SIG-M5 (cell line): ENCODE measurements at regions not wholly inside any gene's neighbourhood (a gene's known extent, or its start where the extent isn't known, plus 50 kb on each side); places are given as distances from the start of the nearest gene placed in this dataset.

Experiments used
- DNase-seq: peaks from one replicate; lab custom pipeline; 2025; lab: John Stamatoyannopoulos, UW

- DNase-seq, result no peak
Measured at GRCh38 chr20:56925082-56925830, 296.1 kb downstream of the TFAP2C start.

GRCh38 chr20:56925831-56926170 is 296.7 kb downstream of the TFAP2C start:
- DNase-seq, result no peak

- DNase-seq, result no peak
Measured at GRCh38 chr20:56926501-56926900, 297.4 kb downstream of the TFAP2C start.

- DNase-seq, result no peak
Measured at GRCh38 chr20:56927127-56927526, 298.0 kb downstream of the TFAP2C start.

- DNase-seq, result no peak
Measured at GRCh38 chr20:56928007-56928406, 298.9 kb downstream of the TFAP2C start.

GRCh38 chr20:56929606-56930005 is 300.5 kb downstream of the TFAP2C start:
- DNase-seq, result no peak

- no peak for DNase-seq
Measured at GRCh38 chr20:56930876-56931275, 301.8 kb downstream of the TFAP2C start.

GRCh38 chr20:56932575-56933330 is 303.6 kb downstream of the TFAP2C start:
- DNase-seq, result no peak

GRCh38 chr20:56933331-56933698 is 304.2 kb downstream of the TFAP2C start:
- DNase-seq, result no peak

- no peak for DNase-seq
Measured at GRCh38 chr20:56934888-56935287, 305.8 kb downstream of the TFAP2C start.

GRCh38 chr20:56940466-56940865 is 311.4 kb downstream of the TFAP2C start:
- DNase-seq, result no peak

- DNase-seq, result no peak
Measured at GRCh38 chr20:56941101-56941686, 312.1 kb downstream of the TFAP2C start.

- DNase-seq, result no peak
Measured at GRCh38 chr20:56943946-56944945, 315.1 kb downstream of the TFAP2C start.

- DNase-seq, result no peak
Measured at GRCh38 chr20:56945057-56945456, 316.0 kb downstream of the TFAP2C start.

GRCh38 chr20:56945901-56946300 is 316.8 kb downstream of the TFAP2C start:
- DNase-seq, result no peak

- no peak for DNase-seq
Measured at GRCh38 chr20:56949318-56949717, 317.1 kb downstream of the BMP7 start.

- DNase-seq, result no peak
Measured at GRCh38 chr20:56952258-56953047, 314.0 kb downstream of the BMP7 start.

- no peak for DNase-seq
Measured at GRCh38 chr20:56953048-56953586, 313.3 kb downstream of the BMP7 start.

GRCh38 chr20:56954797-56955196 is 311.6 kb downstream of the BMP7 start:
- DNase-seq, result no peak

GRCh38 chr20:56955680-56956079 is 310.8 kb downstream of the BMP7 start:
- DNase-seq, result peak; percentile 56

GRCh38 chr20:56956534-56956933 is 309.9 kb downstream of the BMP7 start:
- no peak for DNase-seq
